Endothelial cell of umbilical vein (primary cell): ENCODE measurements at regions not wholly inside any gene's neighbourhood (a gene's known extent, or its start where the extent isn't known, plus 50 kb on each side); places are given as distances from the start of the nearest gene placed in this dataset.

Experiments
- BruUV-seq: library from RNA; stranded (reverse); fragments of 400-500 nt; replicated peaks from 2 replicates; lab custom pipeline; 2021; lab: Mats Ljungman, UMichigan
- CTCF ChIA-PET: fragments of 300-600, 350-600 bp; sonication (Branson Sonifier 250); formaldehyde crosslinking; loops from one replicate; lab custom pipeline; 2021; ENCODE audit warnings: antibody characterized with exemption, inconsistent platforms; lab: Charles Lee
- POLR2A ChIA-PET: fragments of 300-600, 350-600 bp; sonication (Branson Sonifier 250); formaldehyde crosslinking; loops from one replicate; lab custom pipeline; 2021; ENCODE audit warnings: antibody characterized with exemption, inconsistent platforms; lab: Charles Lee
- DNase-seq: peaks from one replicate; pipeline ENCODE4 v3.0.0-alpha.2; 2011; ENCODE audit warnings: low read depth, low spot score
- FAIRE-seq: peaks from 2 replicates; lab custom pipeline; 2011; peaks lifted over from hg19 to GRCh38; lab: Jason Lieb, UNC
- H2AFZ ChIP-seq: 2 replicates; pipeline ENCODE4 v1.6.0; 2012; ENCODE audit warnings: low read depth, low read length, control low read depth, inconsistent platforms
- H3K27ac ChIP-seq: 2 replicates; pipeline ENCODE4 v1.5.1; 2011; ENCODE audit warnings: low read depth, mild to moderate bottlenecking, control low read depth, low read length, moderate library complexity; ENCODE audit not compliant: insufficient read depth
- H3K27me3 ChIP-seq, 2 experiments: 2 replicates each; pipeline versions ENCODE4 v1.6.0 to v1.6.1; 2011; ENCODE audit warnings: low read length in 2 of 2, mixed read lengths in 1 of 2; ENCODE audit not compliant: control insufficient read depth in 2 of 2, insufficient read depth in 2 of 2
- H3K36me3 ChIP-seq, 2 experiments: 2 replicates in 1 of 2; 3 replicates in 1 of 2; pipeline ENCODE4 v1.5.1; 2011; ENCODE audit warnings: low read length in 2 of 2, mild to moderate bottlenecking in 1 of 2, moderate library complexity in 1 of 2; ENCODE audit not compliant: control insufficient read depth in 2 of 2, insufficient read depth in 2 of 2; ENCODE audit errors: extremely low read depth in 1 of 2
- H3K4me1 ChIP-seq: 3 replicates; pipeline ENCODE4 v1.5.1; 2011; ENCODE audit warnings: mild to moderate bottlenecking, low read length; ENCODE audit not compliant: control insufficient read depth, insufficient read depth; ENCODE audit errors: extremely low read depth
- H3K4me2 ChIP-seq: 2 replicates; pipeline ENCODE4 v1.6.1; 2011; ENCODE audit warnings: low read length, control low read depth, mixed read lengths; ENCODE audit not compliant: insufficient read depth
- H3K4me3 ChIP-seq, 3 experiments: fragments of 200-600 bp in 1 of 3; sonication (generic), shearing (Covaris generic) in 1 of 3; replicated peaks in 1 of 3; 2 replicates each; pipeline ENCODE4 v1.5.1; 2011 to 2016; ENCODE audit warnings: control low read depth in 3 of 3, low read length in 3 of 3, mild to moderate bottlenecking in 2 of 3, inconsistent platforms in 1 of 3, low read depth in 1 of 3, moderate library complexity in 1 of 3; ENCODE audit not compliant: insufficient read depth in 1 of 3
- H3K79me2 ChIP-seq: 2 replicates; pipeline ENCODE4 v1.6.0; 2012; ENCODE audit warnings: low read length, inconsistent platforms; ENCODE audit not compliant: control insufficient read depth, insufficient read depth
- H3K9ac ChIP-seq: replicated peaks from 2 replicates; pipeline ENCODE3; 2011; ENCODE audit warnings: low read length, control low read depth; ENCODE audit not compliant: insufficient read depth; ENCODE audit errors: extremely low read depth
- H3K9me1 ChIP-seq: replicated peaks from 3 replicates; pipeline ENCODE4 v1.6.0; 2011; ENCODE audit warnings: mild to moderate bottlenecking, low read length; ENCODE audit not compliant: control insufficient read depth, insufficient read depth; ENCODE audit errors: extremely low read depth
- H3K9me3 ChIP-seq: replicated peaks from 2 replicates; pipeline ENCODE4 v1.5.1; 2012; ENCODE audit warnings: low read length, inconsistent platforms; ENCODE audit not compliant: control insufficient read depth, insufficient read depth
- H4K20me1 ChIP-seq: replicated peaks from 2 replicates; pipeline ENCODE3; 2011; ENCODE audit warnings: mild to moderate bottlenecking, low read length; ENCODE audit not compliant: control insufficient read depth, insufficient read depth; ENCODE audit errors: extremely low read depth
- CTCF ChIP-seq, 2 donors: IDR thresholded peaks; 1 replicate in 1 of 2; 2 replicates in 1 of 2; pipeline ENCODE4 v1.5.1; 2011; ENCODE audit warnings: low read length in 2 of 2, mild to moderate bottlenecking in 2 of 2, moderate library complexity in 2 of 2, control low read depth in 1 of 2, inconsistent platforms in 1 of 2, low read depth in 1 of 2; ENCODE audit not compliant: insufficient read depth in 1 of 2; ENCODE audit errors: extremely low read depth in 1 of 2
- EZH2 ChIP-seq: IDR thresholded peaks from 2 replicates; pipeline ENCODE4 v1.6.1; 2012; ENCODE audit warnings: borderline replicate concordance, low read depth, mild to moderate bottlenecking, moderate library complexity, low read length, inconsistent platforms; ENCODE audit not compliant: severe bottlenecking
- FOS ChIP-seq: IDR thresholded peaks from 2 replicates; pipeline ENCODE4 v1.6.1; 2011; ENCODE audit warnings: mild to moderate bottlenecking, low read length, moderate library complexity, borderline replicate concordance; ENCODE audit not compliant: insufficient read depth
- GATA2 ChIP-seq: IDR thresholded peaks from 2 replicates; pipeline ENCODE4 v1.7.0; 2011; ENCODE audit warnings: low read depth, mild to moderate bottlenecking, moderate library complexity, mixed read lengths, low read length; ENCODE audit not compliant: insufficient read length, insufficient read depth
- JUN ChIP-seq: IDR thresholded peaks from 2 replicates; pipeline ENCODE4 v1.6.1; 2011; ENCODE audit warnings: borderline replicate concordance, low read depth; ENCODE audit not compliant: insufficient read length, insufficient read depth
- MAX ChIP-seq: IDR thresholded peaks from 2 replicates; pipeline ENCODE4 v1.6.1; 2011; ENCODE audit not compliant: insufficient read depth, insufficient read length
- MYC ChIP-seq: IDR thresholded peaks from one replicate; pipeline ENCODE4 v1.6.1; 2011; ENCODE audit warnings: mild to moderate bottlenecking, low read depth, low read length
- POLR2A ChIP-seq: IDR thresholded peaks from 2 replicates; pipeline ENCODE4 v1.6.1; 2012; ENCODE audit warnings: low read depth, mild to moderate bottlenecking, control low read depth, low read length
- POLR2AphosphoS5 ChIP-seq: IDR thresholded peaks from 2 replicates; pipeline ENCODE4 v1.6.1; 2012; ENCODE audit warnings: low read depth, mild to moderate bottlenecking, control low read depth, low read length, moderate library complexity; ENCODE audit not compliant: insufficient read depth
- dilution Hi-C: fragments of 300-500 bp; cut with MboI; formaldehyde crosslinking; loops from one replicate; pipeline ENCODE4 v1.15.0; 2019; ENCODE audit warnings: low sequenced_read_pairs; ENCODE audit not compliant: extremely low pct_ligation_motif_present
- intact Hi-C: fragments of 100-400 bp; cut with micrococcal nuclease; formaldehyde crosslinking; loops from one replicate; pipeline ENCODE4 v1.10.0; 2022

GRCh38 chr5:18024542-18024941 is 390.3 kb downstream of the TAF11L14 start:
- no peak overlapping the region for H3K4me2 ChIP-seq
- no peak overlapping the region for H3K9ac ChIP-seq
- no peaks in the 10 kb centered on the region for H3K9me3 ChIP-seq
- H3K27me3 ChIP-seq, result no peaks in the 10 kb centered on the region
- intact Hi-C loops, result no loop called here
- no peak overlapping the region for H2AFZ ChIP-seq
- no peaks in the 10 kb centered on the region for H3K9me1 ChIP-seq
- CTCF ChIA-PET, result no interaction called here
- dilution Hi-C loops, result no loop called here
- H3K4me3 ChIP-seq, result no peak overlapping the region
- H3K27ac ChIP-seq, result no peak overlapping the region
- H3K36me3 ChIP-seq, result no peaks in the 10 kb centered on the region
- no peaks in the 10 kb centered on the region for H3K4me1 ChIP-seq
- POLR2A ChIA-PET, result no interaction called here
- no peak for DNase-seq
- FAIRE-seq, result no peak
- H4K20me1 ChIP-seq, result no peaks in the 10 kb centered on the region
- TF ChIP-seq JUN (no peak), GATA2 (no peak), POLR2A (no peak), MYC (no peak), MAX (no peak), POLR2AphosphoS5 (no peak), FOS (no peak), CTCF (IDR thresholded peaks at IDR 0.05; ENCODE audit: extremely low read depth in 1 of 2, insufficient read depth in 1 of 2, low read depth in 1 of 2, low read length in 2 of 2) (no peak), EZH2 (no peak)
- no peaks in the 10 kb centered on the region for H3K79me2 ChIP-seq
- BruUV-seq, result no TSS peak
